Neural cell (in vitro differentiated cells): ENCODE measurements at regions not wholly inside any gene's neighbourhood (a gene's known extent, or its start where the extent isn't known, plus 50 kb on each side); places are given as distances from the start of the nearest gene placed in this dataset.

Experiments used
- H2AFZ ChIP-seq: fragments of 200-600, 300-800 bp; sonication (generic), shearing (Covaris generic); 2 replicates; pipeline ENCODE4 v1.6.0; 2014; ENCODE audit warnings: low read depth, mild to moderate bottlenecking, antibody characterized with exemption, low read length, moderate library complexity
- H3F3A ChIP-seq: fragments of 200-600 bp; shearing (Covaris generic); 2 replicates; pipeline ENCODE4 v1.6.1; 2016; ENCODE audit warnings: mild to moderate bottlenecking, moderate library complexity, mixed read lengths, antibody characterized with exemption, low read length; ENCODE audit not compliant: insufficient read depth, poor library complexity, severe bottlenecking
- H3K27ac ChIP-seq: fragments of 200-600, 300-800 bp; sonication (generic), shearing (Covaris generic); 2 replicates; pipeline ENCODE4 v1.5.1; 2014; ENCODE audit warnings: mild to moderate bottlenecking, low read length, moderate library complexity
- H3K27me3 ChIP-seq: fragments of 300-800, 200-600 bp; sonication (generic), shearing (Covaris generic); 2 replicates; pipeline ENCODE4 v1.6.0; 2014; ENCODE audit warnings: mild to moderate bottlenecking, low read depth, low read length, moderate library complexity; ENCODE audit not compliant: insufficient read depth
- H3K36me3 ChIP-seq: fragments of 300-800, 200-600 bp; sonication (generic), shearing (Covaris generic); 2 replicates; pipeline ENCODE4 v1.5.1; 2014; ENCODE audit warnings: mild to moderate bottlenecking, antibody characterized with exemption, low read length, moderate library complexity; ENCODE audit not compliant: insufficient read depth
- H3K4me2 ChIP-seq: fragments of 300-800, 200-600 bp; sonication (generic), shearing (Covaris generic); 2 replicates; pipeline ENCODE4 v1.6.0; 2014; ENCODE audit warnings: mild to moderate bottlenecking, low read length
- H3K4me3 ChIP-seq: fragments of 300-800, 200-600 bp; sonication (generic), shearing (Covaris generic); 2 replicates; pipeline ENCODE4 v1.5.1; 2014; ENCODE audit warnings: mild to moderate bottlenecking, low read length, moderate library complexity
- H3K79me2 ChIP-seq: fragments of 200-600 bp; shearing (Covaris generic); replicated peaks from 2 replicates; pipeline ENCODE4 v1.6.0; 2014; ENCODE audit warnings: mild to moderate bottlenecking, low read length, moderate library complexity; ENCODE audit not compliant: insufficient read depth
- H3K9ac ChIP-seq: fragments of 300-800, 200-600 bp; sonication (generic), shearing (Covaris generic); 2 replicates; pipeline ENCODE4 v1.6.1; 2016; ENCODE audit warnings: mild to moderate bottlenecking, low read length, mixed read lengths
- H3K9me2 ChIP-seq: fragments of 200-600 bp; shearing (Covaris generic); 2 replicates; pipeline ENCODE4 v1.6.1; 2016; ENCODE audit warnings: mild to moderate bottlenecking, low read length, mixed read lengths; ENCODE audit not compliant: insufficient read depth
- H3K9me3 ChIP-seq: fragments of 200-600, 300-800 bp; sonication (generic), shearing (Covaris generic); 2 replicates; pipeline ENCODE4 v1.6.1; 2016; ENCODE audit warnings: mild to moderate bottlenecking, mixed run types, low read length, moderate library complexity, mixed read lengths
- H4K20me1 ChIP-seq: fragments of 200-600 bp; shearing (Covaris generic); 2 replicates; pipeline ENCODE4 v1.6.1; 2016; ENCODE audit warnings: mild to moderate bottlenecking, mixed run types; ENCODE audit not compliant: insufficient read depth
- CTCF ChIP-seq: fragments of 450-650 bp; IDR thresholded peaks from 2 replicates; pipeline ENCODE4 v1.5.1; 2014; ENCODE audit warnings: antibody characterized with exemption, mild to moderate bottlenecking, moderate library complexity; ENCODE audit not compliant: poor library complexity, severe bottlenecking
- EP300 ChIP-seq: fragments of 450-650 bp; conservative IDR thresholded peaks from 2 replicates; pipeline ENCODE4 v1.6.1; 2014; ENCODE audit warnings: antibody characterized with exemption, mild to moderate bottlenecking, moderate library complexity; ENCODE audit not compliant: poor library complexity, severe bottlenecking
- EZH2 ChIP-seq: fragments of 200-600, 300-800 bp; shearing (Covaris generic), sonication (generic); IDR thresholded peaks from 2 replicates; pipeline ENCODE4 v1.6.1; 2014; ENCODE audit warnings: antibody characterized with exemption, low read length, borderline replicate concordance, mild to moderate bottlenecking; ENCODE audit not compliant: insufficient read depth, poor library complexity, severe bottlenecking
- MXI1 ChIP-seq: fragments of 450-650 bp; conservative IDR thresholded peaks from 2 replicates; pipeline ENCODE4 v1.6.1; 2014; ENCODE audit warnings: antibody characterized with exemption, mild to moderate bottlenecking; ENCODE audit not compliant: poor library complexity, severe bottlenecking
- POLR2AphosphoS5 ChIP-seq: IDR thresholded peaks from 2 replicates; pipeline ENCODE4 v1.6.1; 2012
- RAD21 ChIP-seq: fragments of 450-650 bp; conservative IDR thresholded peaks from 2 replicates; pipeline ENCODE4 v1.6.1; 2014; ENCODE audit warnings: antibody characterized with exemption, mild to moderate bottlenecking, moderate library complexity
- REST ChIP-seq: IDR thresholded peaks from 2 replicates; pipeline ENCODE4 v1.6.1; 2012; ENCODE audit warnings: borderline replicate concordance
- SMC3 ChIP-seq: fragments of 450-650 bp; conservative IDR thresholded peaks from 2 replicates; pipeline ENCODE4 v1.6.1; 2014; ENCODE audit warnings: antibody characterized with exemption, mild to moderate bottlenecking, moderate library complexity; ENCODE audit not compliant: poor library complexity
- TAF1 ChIP-seq: IDR thresholded peaks from 2 replicates; pipeline ENCODE4 v1.6.1; 2012; ENCODE audit warnings: low read depth

GRCh38 chr4:188484256-188484655 is 345.0 kb downstream of the TRIML1 start:
- no peaks in the 10 kb centered on the region for H3K9me2 ChIP-seq
- H2AFZ ChIP-seq = no peak overlapping the region
- H4K20me1 ChIP-seq = no peaks in the 10 kb centered on the region
- no peaks in the 10 kb centered on the region for H3F3A ChIP-seq
- no peaks in the 10 kb centered on the region for H3K9me3 ChIP-seq
- H3K4me3 ChIP-seq = no peak overlapping the region
- TF ChIP-seq RAD21 (no peak), EP300 (no peak), MXI1 (no peak), REST (no peak), CTCF (no peak), EZH2 (no peak), POLR2AphosphoS5 (no peak), TAF1 (no peak), SMC3 (no peak)
- H3K9ac ChIP-seq = no peak overlapping the region
- no peaks in the 10 kb centered on the region for H3K27me3 ChIP-seq
- H3K36me3 ChIP-seq = no peaks in the 10 kb centered on the region
- no peak overlapping the region for H3K27ac ChIP-seq
- no peaks in the 10 kb centered on the region for H3K79me2 ChIP-seq
- H3K4me2 ChIP-seq = no peak overlapping the region

- Histone ChIP-seq H4K20me1 (no peaks in the 10 kb centered on the region), H3K9me3 (no peaks in the 10 kb centered on the region), H3K9me2 (no peaks in the 10 kb centered on the region), H3K27ac (no peak overlapping the region), H2AFZ (no peak overlapping the region), H3F3A (no peaks in the 10 kb centered on the region), H3K9ac (no peak overlapping the region), H3K27me3 (no peaks in the 10 kb centered on the region), H3K4me2 (no peak overlapping the region), H3K4me3 (no peak overlapping the region), H3K36me3 (no peaks in the 10 kb centered on the region), H3K79me2 (no peaks in the 10 kb centered on the region)
- TF ChIP-seq REST (no peak), EZH2 (no peak), MXI1 (no peak)
Observed at GRCh38 chr4:188485906-188486305, 346.7 kb downstream of the TRIML1 start.
